Bronchial epithelial cell (primary cell): ENCODE measurements at regions not wholly inside any gene's neighbourhood (a gene's known extent, or its start where the extent isn't known, plus 50 kb on each side); places are given as distances from the start of the nearest gene placed in this dataset.

Experiments used
- DNase-seq: peaks from one replicate; pipeline ENCODE4 v3.0.0-alpha.2; 2010; ENCODE audit warnings: low read depth
- FAIRE-seq: peaks from 2 replicates; lab custom pipeline; 2011; peaks lifted over from hg19 to GRCh38; lab: Jason Lieb, UNC
- H3K27me3 ChIP-seq: 2 replicates; pipeline ENCODE4 v1.5.1; 2011; ENCODE audit warnings: low read length; ENCODE audit not compliant: control insufficient read depth, insufficient read depth
- H3K36me3 ChIP-seq: 2 replicates; pipeline ENCODE4 v1.5.1; 2011; ENCODE audit warnings: low read length; ENCODE audit not compliant: control insufficient read depth, insufficient read depth
- H3K4me3 ChIP-seq: 2 replicates; pipeline ENCODE4 v1.5.1; 2011; ENCODE audit warnings: mild to moderate bottlenecking, low read depth, low read length, control low read depth
- TF ChIP-seq, protein P1 (sequence below): IDR thresholded peaks from 2 replicates; pipeline ENCODE4 v1.5.1; 2011; ENCODE audit warnings: mild to moderate bottlenecking, moderate library complexity, low read length, control low read depth, inconsistent platforms; ENCODE audit not compliant: insufficient read depth, severe bottlenecking

GRCh38 chr3:127454968-127455367, 135.6 kb downstream of the TPRA1 start:
- Histone ChIP-seq H3K27me3 (no peaks in the 10 kb centered on the region), H3K36me3 (no peaks in the 10 kb centered on the region), H3K4me3 (no peak overlapping the region)
- TF ChIP-seq, protein P1, sequence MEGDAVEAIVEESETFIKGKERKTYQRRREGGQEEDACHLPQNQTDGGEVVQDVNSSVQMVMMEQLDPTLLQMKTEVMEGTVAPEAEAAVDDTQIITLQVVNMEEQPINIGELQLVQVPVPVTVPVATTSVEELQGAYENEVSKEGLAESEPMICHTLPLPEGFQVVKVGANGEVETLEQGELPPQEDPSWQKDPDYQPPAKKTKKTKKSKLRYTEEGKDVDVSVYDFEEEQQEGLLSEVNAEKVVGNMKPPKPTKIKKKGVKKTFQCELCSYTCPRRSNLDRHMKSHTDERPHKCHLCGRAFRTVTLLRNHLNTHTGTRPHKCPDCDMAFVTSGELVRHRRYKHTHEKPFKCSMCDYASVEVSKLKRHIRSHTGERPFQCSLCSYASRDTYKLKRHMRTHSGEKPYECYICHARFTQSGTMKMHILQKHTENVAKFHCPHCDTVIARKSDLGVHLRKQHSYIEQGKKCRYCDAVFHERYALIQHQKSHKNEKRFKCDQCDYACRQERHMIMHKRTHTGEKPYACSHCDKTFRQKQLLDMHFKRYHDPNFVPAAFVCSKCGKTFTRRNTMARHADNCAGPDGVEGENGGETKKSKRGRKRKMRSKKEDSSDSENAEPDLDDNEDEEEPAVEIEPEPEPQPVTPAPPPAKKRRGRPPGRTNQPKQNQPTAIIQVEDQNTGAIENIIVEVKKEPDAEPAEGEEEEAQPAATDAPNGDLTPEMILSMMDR, result no peak
- DNase-seq (no peak), FAIRE-seq (no peak)

- Histone ChIP-seq H3K36me3 (no peaks in the 10 kb centered on the region), H3K4me3 (no peak overlapping the region), H3K27me3 (peaks cover 2% of the 10 kb centered on the region)
- DNase-seq (no peak), FAIRE-seq (no peak)
- TF ChIP-seq, protein P1, result no peak
Observed at GRCh38 chr3:127454051-127454450, 136.5 kb downstream of the TPRA1 start.

GRCh38 chr3:127452321-127452821, 138.2 kb downstream of the TPRA1 start:
- TF ChIP-seq, protein P1, result no peak
- DNase-seq (no peak), FAIRE-seq (no peak)
- H3K36me3 ChIP-seq, result no peaks in the 10 kb centered on the region
- H3K4me3 ChIP-seq, result no peak overlapping the region
- peaks cover 2% of the 10 kb centered on the region for H3K27me3 ChIP-seq

DNA sequence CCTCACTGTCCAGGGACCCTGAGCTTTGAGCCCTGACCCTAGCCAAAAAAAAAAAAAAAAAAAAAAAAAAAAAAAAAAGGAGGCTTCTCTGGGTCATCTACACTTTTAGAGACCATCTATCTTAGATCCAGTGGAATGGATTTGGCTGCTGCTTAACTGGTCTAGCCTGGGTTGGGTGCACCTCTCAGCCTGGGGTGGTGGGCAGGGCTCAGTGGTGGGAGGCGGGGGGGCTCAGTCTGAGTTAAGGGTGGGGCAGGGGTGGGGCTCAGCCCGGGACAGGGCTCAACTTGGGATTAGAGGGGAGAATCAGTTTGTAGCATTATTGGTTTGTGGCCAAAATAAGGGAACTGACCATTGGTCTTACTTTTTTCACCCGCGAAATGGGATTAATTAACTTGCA, 139.2 kb downstream of the TPRA1 start:
- H3K36me3 ChIP-seq, result no peaks in the 10 kb centered on the region
- FAIRE-seq (no peak), DNase-seq (no peak)
- no peak overlapping the region for H3K4me3 ChIP-seq
- H3K27me3 ChIP-seq, result peaks cover 2% of the 10 kb centered on the region
- TF ChIP-seq, protein P1, result no peak

GRCh38 chr3:127450331-127450730, 140.2 kb downstream of the TPRA1 start:
- Histone ChIP-seq H3K36me3 (no peaks in the 10 kb centered on the region), H3K4me3 (no peak overlapping the region), H3K27me3 (peaks cover 2% of the 10 kb centered on the region)
- FAIRE-seq (no peak), DNase-seq (no peak)
- TF ChIP-seq, protein P1, result no peak
